ENCODE measurements at regions not wholly inside any gene's neighbourhood (a gene's known extent, or its start where the extent isn't known, plus 50 kb on each side); places are given as distances from the start of the nearest gene placed in this dataset.

DNA sequence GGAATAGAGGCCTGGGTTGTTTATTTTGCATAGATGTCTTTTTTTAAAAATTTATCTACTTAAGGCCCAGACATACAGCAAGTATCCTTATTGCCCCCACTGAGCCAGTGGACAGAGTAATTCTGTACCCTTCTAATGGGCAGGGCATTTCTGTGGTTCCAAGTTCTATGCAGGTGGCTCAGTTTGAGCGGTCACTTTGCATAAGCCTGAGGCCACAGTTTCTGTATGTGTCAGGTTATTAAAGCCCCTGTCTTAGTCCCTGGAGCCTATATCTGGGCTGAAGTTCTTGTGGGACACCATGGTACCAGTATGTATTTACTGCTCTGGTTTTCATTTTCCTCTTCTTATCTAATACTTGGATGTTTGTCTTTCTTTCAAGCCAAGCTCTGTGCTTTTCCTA is 168.8 kb downstream of the MID1IP1 start:
- TF ChIP-seq, protein P1, sequence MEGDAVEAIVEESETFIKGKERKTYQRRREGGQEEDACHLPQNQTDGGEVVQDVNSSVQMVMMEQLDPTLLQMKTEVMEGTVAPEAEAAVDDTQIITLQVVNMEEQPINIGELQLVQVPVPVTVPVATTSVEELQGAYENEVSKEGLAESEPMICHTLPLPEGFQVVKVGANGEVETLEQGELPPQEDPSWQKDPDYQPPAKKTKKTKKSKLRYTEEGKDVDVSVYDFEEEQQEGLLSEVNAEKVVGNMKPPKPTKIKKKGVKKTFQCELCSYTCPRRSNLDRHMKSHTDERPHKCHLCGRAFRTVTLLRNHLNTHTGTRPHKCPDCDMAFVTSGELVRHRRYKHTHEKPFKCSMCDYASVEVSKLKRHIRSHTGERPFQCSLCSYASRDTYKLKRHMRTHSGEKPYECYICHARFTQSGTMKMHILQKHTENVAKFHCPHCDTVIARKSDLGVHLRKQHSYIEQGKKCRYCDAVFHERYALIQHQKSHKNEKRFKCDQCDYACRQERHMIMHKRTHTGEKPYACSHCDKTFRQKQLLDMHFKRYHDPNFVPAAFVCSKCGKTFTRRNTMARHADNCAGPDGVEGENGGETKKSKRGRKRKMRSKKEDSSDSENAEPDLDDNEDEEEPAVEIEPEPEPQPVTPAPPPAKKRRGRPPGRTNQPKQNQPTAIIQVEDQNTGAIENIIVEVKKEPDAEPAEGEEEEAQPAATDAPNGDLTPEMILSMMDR (IDR thresholded peaks at IDR 0.05): no peak
- H3K27ac ChIP-seq: no peak overlapping the region
- DNase-seq (ENCODE audit: low spot score): no peak
- H3K4me3 ChIP-seq: no peak overlapping the region

GRCh38 chrX:38970845-38971244 is 169.6 kb downstream of the MID1IP1 start:
- H3K4me3 ChIP-seq: no peak overlapping the region

GRCh38 chrX:38973322-38973721 is 172.1 kb downstream of the MID1IP1 start:
- Histone ChIP-seq H3K4me3 (no peak overlapping the region), H3K27ac (no peak overlapping the region)
- TF ChIP-seq, protein P1 (IDR thresholded peaks at IDR 0.05): no peak
- DNase-seq (ENCODE audit: low spot score): no peak

More at GRCh38 chrX:38970845-38971244, 169.6 kb downstream of the MID1IP1 start:
- TF ChIP-seq, protein P1 (IDR thresholded peaks at IDR 0.05): no peak
- no peak for DNase-seq (ENCODE audit: low spot score)
- no peak overlapping the region for H3K27ac ChIP-seq

DNA sequence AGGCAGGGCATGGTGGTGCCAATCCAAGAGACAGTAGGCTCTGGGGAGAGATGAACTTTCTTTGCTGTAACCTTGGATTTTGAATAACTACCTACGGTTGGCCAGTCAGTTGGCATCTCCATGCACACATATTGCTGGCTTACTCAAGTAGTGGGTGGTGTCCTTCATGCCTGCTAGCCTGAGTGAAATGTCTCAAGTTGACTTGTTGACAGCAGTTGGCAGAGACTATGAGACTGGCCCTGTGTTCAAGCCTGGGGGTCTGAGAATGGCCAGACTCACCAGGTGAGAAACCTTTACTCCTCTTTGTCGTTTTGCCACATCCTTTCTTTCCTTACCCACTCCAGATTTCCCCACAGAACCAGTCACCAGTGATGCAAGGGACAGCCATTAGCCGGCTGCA is 173.3 kb downstream of the MID1IP1 start:
- no peak for DNase-seq (ENCODE audit: low spot score)
- TF ChIP-seq, protein P1 (IDR thresholded peaks at IDR 0.05): no peak
- Histone ChIP-seq H3K27ac (no peak overlapping the region), H3K4me3 (no peak overlapping the region)

DNA sequence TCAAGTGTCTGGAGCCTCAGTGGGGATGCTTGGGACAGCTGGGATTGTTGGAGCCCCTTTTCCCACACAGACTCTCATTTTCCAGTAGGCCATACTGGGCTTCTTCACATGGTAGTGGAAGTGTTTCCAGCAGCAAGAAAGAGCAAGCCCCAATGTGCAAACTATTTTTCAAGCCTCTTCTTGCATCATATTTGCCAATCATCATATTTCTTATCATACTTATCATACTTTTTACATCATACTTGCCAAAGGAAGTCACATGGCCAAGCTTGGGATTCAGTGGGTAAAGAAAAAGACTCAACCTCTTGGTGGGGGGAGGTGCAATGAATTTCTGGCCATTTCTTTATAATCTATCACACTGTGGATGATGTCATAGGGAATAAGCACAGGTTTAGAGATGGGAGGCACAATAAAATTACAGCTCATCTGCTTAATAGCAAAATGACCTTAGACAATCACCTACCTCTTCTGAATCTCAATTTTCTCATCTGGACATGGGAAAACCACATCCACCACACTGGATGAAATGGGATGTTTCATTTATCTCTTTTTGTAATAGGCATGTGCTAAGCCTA is 174.2 kb downstream of the MID1IP1 start:
- TF ChIP-seq, protein P1 (IDR thresholded peaks at IDR 0.05): no peak
- H3K27ac ChIP-seq: no peak overlapping the region
- no peak for DNase-seq (ENCODE audit: low spot score)
- H3K4me3 ChIP-seq: no peak overlapping the region

GRCh38 chrX:38982370-38982769 is 181.1 kb downstream of the MID1IP1 start:
- no peak overlapping the region for H3K27ac ChIP-seq
- no peak for DNase-seq (ENCODE audit: low spot score)
- TF ChIP-seq, protein P1 (IDR thresholded peaks at IDR 0.05): no peak
- H3K4me3 ChIP-seq: no peak overlapping the region

DNA sequence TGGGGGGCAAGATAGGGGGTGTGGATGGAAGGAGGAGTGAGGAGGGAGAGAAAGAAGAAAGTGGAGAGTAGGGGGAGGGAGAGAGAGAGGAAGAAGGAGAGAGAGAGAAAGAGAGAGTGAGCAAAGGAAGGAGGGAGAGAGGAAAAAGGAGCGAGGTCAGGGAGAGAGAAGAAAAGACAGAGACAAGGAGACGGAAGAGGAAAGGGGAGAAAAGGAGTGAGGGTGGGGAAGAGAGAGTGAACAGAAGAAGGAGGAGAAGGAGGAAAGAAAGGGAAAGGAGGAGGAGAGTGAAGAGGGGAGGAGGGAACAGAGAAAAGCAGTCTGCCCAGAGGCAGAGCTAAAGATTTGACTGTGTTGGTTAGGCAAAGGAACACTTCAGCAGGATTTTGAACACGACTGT is 181.6 kb downstream of the MID1IP1 start:
- no peak overlapping the region for H3K4me3 ChIP-seq
- no peak overlapping the region for H3K27ac ChIP-seq
- TF ChIP-seq, protein P1 (IDR thresholded peaks at IDR 0.05): no peak
- no peak for DNase-seq (ENCODE audit: low spot score)

Data from coronary artery (tissue), 2 donors.